Transverse colon (tissue), 4 donors: ENCODE measurements at regions not wholly inside any gene's neighbourhood (a gene's known extent, or its start where the extent isn't known, plus 50 kb on each side); places are given as distances from the start of the nearest gene placed in this dataset.

Experiments used
- DNase-seq: peaks from one replicate; pipeline ENCODE4 v3.0.0-alpha.2; 2019
- H3K27ac ChIP-seq, 4 donors: fragments of 200-600 bp; sonication (generic); 2 replicates each; pipeline ENCODE4 v1.5.1; 2016 to 2018; ENCODE audit warnings: inconsistent platforms in 4 of 4
- H3K27me3 ChIP-seq: fragments of 200-600 bp; sonication (generic); 2 replicates; pipeline ENCODE4 v1.5.1; 2017; ENCODE audit warnings: inconsistent platforms
- H3K36me3 ChIP-seq, 4 donors: fragments of 200-600 bp; sonication (generic); 2 replicates each; pipeline ENCODE4 v1.5.1; 2017 to 2019; ENCODE audit warnings: inconsistent platforms in 4 of 4
- H3K4me1 ChIP-seq, 4 donors: fragments of 200-600 bp; sonication (generic); 2 replicates each; pipeline ENCODE4 v1.5.1; 2017 to 2020; ENCODE audit warnings: inconsistent platforms in 4 of 4
- H3K4me3 ChIP-seq, 4 donors: fragments of 200-600 bp; sonication (generic); 1 replicate in 1 of 4; 2 replicates in 3 of 4; pipeline versions ENCODE4 v1.5.1 to v1.6.1; 2017 to 2019; ENCODE audit warnings: inconsistent platforms in 4 of 4
- H3K9me3 ChIP-seq, 2 donors: fragments of 200-600 bp; sonication (generic); 2 replicates each; pipeline ENCODE4 v1.5.1; 2017 to 2019; ENCODE audit warnings: inconsistent platforms in 2 of 2
- CTCF ChIP-seq, 5 experiments: fragments of 200-600 bp in 3 of 5; fragments of 450-650 bp in 2 of 5; sonication (generic) in 3 of 5; IDR thresholded peaks; 1 replicate in 2 of 5; 2 replicates in 3 of 5; pipeline ENCODE4 v1.5.1; 2016 to 2017; ENCODE audit warnings: antibody characterized with exemption in 5 of 5, inconsistent platforms in 3 of 5, mild to moderate bottlenecking in 2 of 5, moderate library complexity in 1 of 5
- EP300 ChIP-seq: sonication (generic); formaldehyde crosslinking; IDR thresholded peaks from one replicate; pipeline ENCODE4 v1.6.1; 2017; ENCODE audit warnings: antibody characterized with exemption, low read depth
- POLR2A ChIP-seq: fragments of 450-650 bp; IDR thresholded peaks from one replicate; pipeline ENCODE4 v1.6.1; 2016; ENCODE audit warnings: antibody characterized with exemption, mild to moderate bottlenecking, moderate library complexity
- POLR2AphosphoS5 ChIP-seq, 3 donors: sonication (generic); formaldehyde crosslinking; IDR thresholded peaks; one replicate each; pipeline ENCODE4 v1.6.1; 2016; ENCODE audit warnings: antibody characterized with exemption in 3 of 3
- WGBS, 2 donors: methylation state at CpG; one replicate each; pipeline ENCODE4 v1.1.5; 2018; ENCODE audit warnings: low coverage in 1 of 2; 5-methylcytosine and 5-hydroxymethylcytosine counted together
- in situ Hi-C, 4 donors: fragments of 200-750 bp; cut with MboI; loops; one replicate each; pipeline versions ENCODE4 v1.15.0 to v1.15.1; 2017; ENCODE audit warnings: low sequenced_read_pairs in 3 of 4, low pct_ligation_motif_present in 1 of 4, low pct_unique_long_range_greater_than_20kb in 1 of 4
- intact Hi-C: fragments of 100-400 bp; cut with DNase I; formaldehyde crosslinking; loops from one replicate; pipeline ENCODE4 v1.15.1; 2023; ENCODE audit warnings: low total_unique reads

GRCh38 chr4:124527364-124527763 lies 185.2 kb downstream of the ANKRD50 start:
- WGBS, 2 donors = 81% methylated on average over 3 of the region's 3 CpGs; no CpG with 5 or more reads in 1 of the 2 donors
- TF ChIP-seq POLR2AphosphoS5 (IDR thresholded peaks at IDR 0.05) (no peak), CTCF (IDR thresholded peaks at IDR 0.05) (no peak), POLR2A (no peak), EP300 (no peak)

GRCh38 chr4:124529131-124529530 lies 183.4 kb downstream of the ANKRD50 start:
- WGBS, 2 donors = 80 to 85% methylated on average over 1 of the region's 1 CpG
- TF ChIP-seq POLR2AphosphoS5 (IDR thresholded peaks at IDR 0.05) (no peak), CTCF (IDR thresholded peaks at IDR 0.05) (no peak), POLR2A (no peak), EP300 (no peak)

More at GRCh38 chr4:124527364-124527763, 185.2 kb downstream of the ANKRD50 start:
- in situ Hi-C loops = no loop called here
- no peak for DNase-seq
- no peak overlapping the region for H3K27ac ChIP-seq
- H3K36me3 ChIP-seq = no peaks in the 10 kb centered on the region
- H3K4me1 ChIP-seq = no peaks in the 10 kb centered on the region
- no peaks in the 10 kb centered on the region for H3K27me3 ChIP-seq
- no peaks in the 10 kb centered on the region for H3K9me3 ChIP-seq
- intact Hi-C loops = no loop called here
- no peak overlapping the region for H3K4me3 ChIP-seq

GRCh38 chr4:124530464-124531077 lies 182.0 kb downstream of the ANKRD50 start:
- in situ Hi-C loops = no loop called here
- Histone ChIP-seq H3K9me3 (no peaks in the 10 kb centered on the region), H3K36me3 (no peaks in the 10 kb centered on the region), H3K27me3 (no peaks in the 10 kb centered on the region), H3K4me3 (no peak overlapping the region), H3K4me1 (no peaks in the 10 kb centered on the region), H3K27ac (no peak overlapping the region)
- 53 to 54% methylated on average over 4 to 5 of the region's 5 CpGs for WGBS, 2 donors
- DNase-seq = no peak
- intact Hi-C loops = no loop called here
- TF ChIP-seq EP300 = no peak
- TF ChIP-seq POLR2A = no peak
- no peak for TF ChIP-seq POLR2AphosphoS5 (IDR thresholded peaks at IDR 0.05)
- no peak for TF ChIP-seq CTCF (IDR thresholded peaks at IDR 0.05)

More at GRCh38 chr4:124529131-124529530, 183.4 kb downstream of the ANKRD50 start:
- in situ Hi-C loops = no loop called here
- Histone ChIP-seq H3K27me3 (no peaks in the 10 kb centered on the region), H3K4me1 (no peaks in the 10 kb centered on the region), H3K4me3 (no peak overlapping the region), H3K36me3 (no peaks in the 10 kb centered on the region), H3K27ac (no peak overlapping the region), H3K9me3 (no peaks in the 10 kb centered on the region)
- no peak for DNase-seq
- intact Hi-C loops = no loop called here

GRCh38 chr4:124534131-124534530 lies 178.4 kb downstream of the ANKRD50 start:
- no peaks in the 10 kb centered on the region for H3K27me3 ChIP-seq
- H3K9me3 ChIP-seq = no peaks in the 10 kb centered on the region
- in situ Hi-C loops = no loop called here
- H3K36me3 ChIP-seq = no peaks in the 10 kb centered on the region
- intact Hi-C loops = no loop called here
- TF ChIP-seq POLR2A = no peak
- TF ChIP-seq POLR2AphosphoS5 (IDR thresholded peaks at IDR 0.05) = no peak
- no peak for TF ChIP-seq CTCF (IDR thresholded peaks at IDR 0.05)
- TF ChIP-seq EP300 = no peak
- 99 to 100% methylated on average over 2 of the region's 2 CpGs for WGBS, 2 donors
- DNase-seq = no peak
- H3K27ac ChIP-seq = no peak overlapping the region
- no peaks in the 10 kb centered on the region for H3K4me1 ChIP-seq
- H3K4me3 ChIP-seq = no peak overlapping the region
